H9 (cell line): ENCODE measurements at regions not wholly inside any gene's neighbourhood (a gene's known extent, or its start where the extent isn't known, plus 50 kb on each side); places are given as distances from the start of the nearest gene placed in this dataset.

Experiments
- DNase-seq: peaks from one replicate; pipeline ENCODE4 v3.0.0-alpha.2; 2017
- H2AFZ ChIP-seq: one replicate; pipeline ENCODE4 v1.6.1; 2013; ENCODE audit warnings: mild to moderate bottlenecking, low read length, control low read depth, moderate library complexity
- H2AK5ac ChIP-seq: 2 replicates; pipeline ENCODE4 v1.6.1; 2013; ENCODE audit warnings: low read length, control low read depth, mixed read lengths; ENCODE audit not compliant: insufficient read length
- H2BK120ac ChIP-seq: one replicate; pipeline ENCODE4 v1.6.1; 2013; ENCODE audit warnings: low read depth, mild to moderate bottlenecking, low read length, control low read depth, inconsistent platforms; ENCODE audit not compliant: poor library complexity, severe bottlenecking
- H2BK12ac ChIP-seq: 2 replicates; pipeline ENCODE4 v1.6.1; 2013; ENCODE audit warnings: low read length, control low read depth, mixed read lengths, low read depth; ENCODE audit not compliant: insufficient read length
- H2BK15ac ChIP-seq: 2 replicates; pipeline ENCODE4 v1.6.1; 2013; ENCODE audit warnings: low read depth, low read length, control low read depth
- H2BK20ac ChIP-seq: one replicate; pipeline ENCODE4 v1.6.1; 2013; ENCODE audit warnings: low read depth, mild to moderate bottlenecking, low read length, control low read depth, inconsistent platforms; ENCODE audit not compliant: poor library complexity, severe bottlenecking
- H2BK5ac ChIP-seq: 2 replicates; pipeline ENCODE4 v1.6.1; 2013; ENCODE audit warnings: low read length, control low read depth, mixed read lengths; ENCODE audit not compliant: insufficient read length
- H3K14ac ChIP-seq: 2 replicates; pipeline ENCODE4 v1.6.1; 2013; ENCODE audit warnings: low read length, control low read depth; ENCODE audit not compliant: insufficient read depth
- H3K18ac ChIP-seq: 2 replicates; pipeline ENCODE4 v1.6.1; 2013; ENCODE audit warnings: low read depth, mild to moderate bottlenecking, mixed read lengths, low read length, control low read depth; ENCODE audit not compliant: insufficient read length
- H3K23ac ChIP-seq: 2 replicates; pipeline ENCODE4 v1.6.1; 2013; ENCODE audit warnings: low read length, control low read depth, mixed read lengths, low read depth; ENCODE audit not compliant: insufficient read length
- H3K23me2 ChIP-seq: 2 replicates; pipeline ENCODE4 v1.6.1; 2013; ENCODE audit warnings: low read depth, mild to moderate bottlenecking, mixed read lengths, low read length, control low read depth; ENCODE audit not compliant: insufficient read length, poor library complexity, severe bottlenecking
- H3K27ac ChIP-seq: 2 replicates; pipeline ENCODE4 v1.5.1; 2013; ENCODE audit warnings: low read length, control low read depth, mixed read lengths, low read depth; ENCODE audit not compliant: insufficient read length
- H3K27me3 ChIP-seq: 2 replicates; pipeline ENCODE4 v1.6.1; 2013; ENCODE audit warnings: low read length, control low read depth, inconsistent platforms; ENCODE audit not compliant: insufficient read depth
- H3K4ac ChIP-seq: 2 replicates; pipeline ENCODE4 v1.6.1; 2013; ENCODE audit warnings: low read depth, mild to moderate bottlenecking, control low read depth, inconsistent platforms, low read length, moderate library complexity
- H3K4me1 ChIP-seq: 2 replicates; pipeline ENCODE4 v1.6.1; 2013; ENCODE audit warnings: low read length, control low read depth, inconsistent platforms; ENCODE audit not compliant: insufficient read depth
- H3K4me2 ChIP-seq: 2 replicates; pipeline ENCODE4 v1.6.1; 2013; ENCODE audit warnings: low read length, control low read depth, mixed read lengths; ENCODE audit not compliant: insufficient read length, insufficient read depth
- H3K56ac ChIP-seq: 2 replicates; pipeline ENCODE4 v1.6.1; 2013; ENCODE audit warnings: low read depth, mild to moderate bottlenecking, mixed read lengths, low read length, control low read depth; ENCODE audit not compliant: insufficient read length
- H3K79me1 ChIP-seq: 2 replicates; pipeline ENCODE4 v1.6.1; 2013; ENCODE audit warnings: low read depth, mild to moderate bottlenecking, moderate library complexity, low read length, control low read depth, inconsistent platforms; ENCODE audit not compliant: insufficient read depth, poor library complexity, severe bottlenecking
- H3K79me2 ChIP-seq: 2 replicates; pipeline ENCODE4 v1.6.1; 2013; ENCODE audit warnings: low read length, control low read depth, inconsistent platforms; ENCODE audit not compliant: insufficient read depth
- H3K9ac ChIP-seq: 2 replicates; pipeline ENCODE4 v1.6.1; 2013; ENCODE audit warnings: low read length, control low read depth, mixed read lengths; ENCODE audit not compliant: insufficient read length; ENCODE audit errors: extremely low read depth
- H3K9me3 ChIP-seq: one replicate; pipeline ENCODE4 v1.6.1; 2013; ENCODE audit warnings: low read depth, low read length, inconsistent platforms; ENCODE audit not compliant: control insufficient read depth
- H3T11ph ChIP-seq: one replicate; pipeline ENCODE4 v1.6.1; 2013; ENCODE audit warnings: mild to moderate bottlenecking, low read length, control low read depth, inconsistent platforms
- H4K20me1 ChIP-seq: one replicate; pipeline ENCODE4 v1.6.1; 2013; ENCODE audit not compliant: control insufficient read depth, insufficient read length, insufficient read depth
- H4K5ac ChIP-seq: 2 replicates; pipeline ENCODE4 v1.6.1; 2013; ENCODE audit warnings: low read depth, mild to moderate bottlenecking, mixed read lengths, low read length, control low read depth; ENCODE audit not compliant: insufficient read length
- H4K8ac ChIP-seq: replicated peaks from 2 replicates; pipeline ENCODE4 v1.6.1; 2013; ENCODE audit warnings: low read length, control low read depth, mixed read lengths, low read depth; ENCODE audit not compliant: insufficient read length
- H4K91ac ChIP-seq: 2 replicates; pipeline ENCODE4 v1.6.1; 2013; ENCODE audit warnings: low read depth, mild to moderate bottlenecking, moderate library complexity, mixed read lengths, low read length, control low read depth; ENCODE audit not compliant: insufficient read length
- H3K27ac Mint-ChIP-seq, 3 experiments: 2 replicates in 2 of 3; 3 replicates in 1 of 3; pipeline ENCODE4 v1.8.0; 2020 to 2021; ENCODE audit warnings: mixed read lengths in 3 of 3, mild to moderate bottlenecking in 1 of 3, moderate library complexity in 1 of 3
- H3K27me3 Mint-ChIP-seq: 2 replicates; pipeline ENCODE4 v1.8.0; 2021; ENCODE audit warnings: low read depth, mild to moderate bottlenecking, moderate library complexity, mixed read lengths
- H3K36me3 Mint-ChIP-seq, 3 experiments: 2 replicates in 2 of 3; 3 replicates in 1 of 3; pipeline ENCODE4 v1.8.0; 2020 to 2021; ENCODE audit warnings: low read depth in 3 of 3, mixed read lengths in 3 of 3; ENCODE audit not compliant: insufficient read depth in 1 of 3
- H3K4me1 Mint-ChIP-seq, 2 experiments: 2 replicates each; pipeline ENCODE4 v1.8.0; 2020; ENCODE audit warnings: mixed read lengths in 2 of 2
- H3K4me3 Mint-ChIP-seq, 2 experiments: 2 replicates in 1 of 2; 3 replicates in 1 of 2; pipeline ENCODE4 v1.8.0; 2020 to 2021; ENCODE audit warnings: mild to moderate bottlenecking in 2 of 2, mixed read lengths in 2 of 2, moderate library complexity in 1 of 2
- H3K9me3 Mint-ChIP-seq, 2 experiments: 2 replicates in 1 of 2; 3 replicates in 1 of 2; pipeline ENCODE4 v1.8.0; 2020; ENCODE audit warnings: mild to moderate bottlenecking in 2 of 2, mixed read lengths in 2 of 2, moderate library complexity in 1 of 2
- WGBS: extraction: QIAGEN DNeasy Blood & Tissue Kit; methylation state at CpG from one replicate; pipeline ENCODE4 v1.1.7; 2013; ENCODE audit warnings: missing lambda C conversion rate, low lambda C conversion rate, mixed read lengths; ENCODE audit not compliant: insufficient read length; ENCODE audit errors: extremely low coverage; 5-methylcytosine and 5-hydroxymethylcytosine counted together
- TF ChIP-seq, protein P1 (sequence below): fragments of 200-600 bp; sonication (generic); conservative IDR thresholded peaks from 3 replicates; pipeline ENCODE4 v1.8.0; 2021; ENCODE audit warnings: antibody characterized with exemption, mild to moderate bottlenecking

DNA sequence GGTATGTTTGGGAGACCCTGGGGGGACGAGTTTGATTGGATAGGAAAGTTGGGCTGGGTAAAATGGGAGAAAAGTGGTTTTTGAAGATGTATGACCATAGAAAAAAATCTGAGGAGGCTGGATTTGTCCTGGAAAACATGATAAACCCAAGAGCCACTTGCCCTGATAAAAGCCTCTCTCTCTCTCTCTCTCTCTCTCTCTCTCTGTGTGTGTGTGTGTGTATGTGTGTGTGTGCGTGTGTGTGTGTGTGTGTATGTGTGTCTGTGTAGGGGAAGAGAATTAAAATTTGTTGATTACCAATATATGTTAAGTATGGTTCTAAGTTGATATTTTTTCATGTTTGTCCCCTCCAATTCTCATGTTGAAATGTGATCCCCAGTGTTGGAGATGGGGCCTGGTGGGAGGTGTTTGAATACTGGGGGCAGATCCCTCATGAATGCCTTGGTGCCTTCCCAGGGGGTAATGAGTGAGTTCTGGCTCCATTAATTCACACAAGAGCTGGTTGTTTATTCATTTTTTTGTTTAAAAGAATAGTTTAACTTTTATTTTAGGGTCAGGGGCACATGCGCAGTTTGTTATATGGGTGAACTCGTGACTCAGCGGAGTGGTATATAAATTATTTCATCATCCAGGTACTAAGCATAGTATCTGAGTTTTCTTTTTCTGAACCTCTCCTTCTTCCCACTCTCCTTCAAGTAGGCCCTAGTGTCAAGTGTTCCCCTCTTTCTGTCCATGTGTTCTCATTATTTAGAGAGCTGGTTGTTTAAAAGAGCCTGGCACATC lies 208.8 kb downstream of the TFAP2B start:
- no peak overlapping the region for H3K9ac ChIP-seq
- H3K27me3 ChIP-seq = no peaks in the 10 kb centered on the region
- TF ChIP-seq, protein P1, sequence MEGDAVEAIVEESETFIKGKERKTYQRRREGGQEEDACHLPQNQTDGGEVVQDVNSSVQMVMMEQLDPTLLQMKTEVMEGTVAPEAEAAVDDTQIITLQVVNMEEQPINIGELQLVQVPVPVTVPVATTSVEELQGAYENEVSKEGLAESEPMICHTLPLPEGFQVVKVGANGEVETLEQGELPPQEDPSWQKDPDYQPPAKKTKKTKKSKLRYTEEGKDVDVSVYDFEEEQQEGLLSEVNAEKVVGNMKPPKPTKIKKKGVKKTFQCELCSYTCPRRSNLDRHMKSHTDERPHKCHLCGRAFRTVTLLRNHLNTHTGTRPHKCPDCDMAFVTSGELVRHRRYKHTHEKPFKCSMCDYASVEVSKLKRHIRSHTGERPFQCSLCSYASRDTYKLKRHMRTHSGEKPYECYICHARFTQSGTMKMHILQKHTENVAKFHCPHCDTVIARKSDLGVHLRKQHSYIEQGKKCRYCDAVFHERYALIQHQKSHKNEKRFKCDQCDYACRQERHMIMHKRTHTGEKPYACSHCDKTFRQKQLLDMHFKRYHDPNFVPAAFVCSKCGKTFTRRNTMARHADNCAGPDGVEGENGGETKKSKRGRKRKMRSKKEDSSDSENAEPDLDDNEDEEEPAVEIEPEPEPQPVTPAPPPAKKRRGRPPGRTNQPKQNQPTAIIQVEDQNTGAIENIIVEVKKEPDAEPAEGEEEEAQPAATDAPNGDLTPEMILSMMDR = no peak
- H3K27ac Mint-ChIP-seq = peak overlapping the region in 1 of 3 experiments; percentile 85; a peak in 4 of 7 replicates
- H3K79me2 ChIP-seq = no peaks in the 10 kb centered on the region
- no peak overlapping the region for H2AFZ ChIP-seq
- H3K36me3 Mint-ChIP-seq = no peaks in the 10 kb centered on the region
- no peak overlapping the region for H3K4ac ChIP-seq
- H3K23ac ChIP-seq = no peak overlapping the region
- no peaks in the 10 kb centered on the region for H3K79me1 ChIP-seq
- H4K5ac ChIP-seq = no peak overlapping the region
- H3K4me3 Mint-ChIP-seq = no peak overlapping the region
- no peak overlapping the region for H3K27ac ChIP-seq
- H2BK12ac ChIP-seq = no peak overlapping the region
- no peak overlapping the region for H2BK120ac ChIP-seq
- H3K14ac ChIP-seq = no peak overlapping the region
- H3K9me3 Mint-ChIP-seq = no peaks in the 10 kb centered on the region
- H3K23me2 ChIP-seq = no peaks in the 10 kb centered on the region
- no peaks in the 10 kb centered on the region for H3K27me3 Mint-ChIP-seq
- H2BK15ac ChIP-seq = no peak overlapping the region
- no peak overlapping the region for H2BK20ac ChIP-seq
- H4K91ac ChIP-seq = no peak overlapping the region
- no peak overlapping the region for H3K56ac ChIP-seq
- no peak overlapping the region for H3T11ph ChIP-seq
- no peaks in the 10 kb centered on the region for H3K9me3 ChIP-seq
- H3K4me1 Mint-ChIP-seq = peaks cover 6 to 15% of the 10 kb centered on the region in 2 experiments; a peak in 3 of 4 replicates
- no peak for DNase-seq
- H4K8ac ChIP-seq = no peak overlapping the region
- no peak overlapping the region for H3K18ac ChIP-seq
- no CpG with 5 or more reads among the region's 5 CpGs for WGBS
- H4K20me1 ChIP-seq = no peaks in the 10 kb centered on the region
- no peak overlapping the region for H2AK5ac ChIP-seq
- no peak overlapping the region for H2BK5ac ChIP-seq
- H3K4me1 ChIP-seq = no peaks in the 10 kb centered on the region
- no peak overlapping the region for H3K4me2 ChIP-seq
